SK-N-SH (cell line): ENCODE measurements at regions not wholly inside any gene's neighbourhood (a gene's known extent, or its start where the extent isn't known, plus 50 kb on each side); places are given as distances from the start of the nearest gene placed in this dataset.

Source experiments
- CTCF ChIA-PET: fragments of 300-600, 350-600 bp; formaldehyde crosslinking; extraction: SDS; loops from one replicate; lab custom pipeline; 2021; lab: Yijun Ruan, JAX
- POLR2A ChIA-PET: fragments of 350-600 bp; sonication (Branson Sonifier 250); formaldehyde crosslinking; extraction: SDS; loops from one replicate; lab custom pipeline; 2020; ENCODE audit warnings: antibody characterized with exemption, inconsistent platforms; lab: Yijun Ruan, JAX
- DNase-seq: peaks from one replicate; pipeline ENCODE4 v3.0.0; 2012
- H2AFZ ChIP-seq: fragments of 200-600 bp; sonication (generic); 2 replicates; pipeline ENCODE4 v1.8.1; 2016; ENCODE audit warnings: antibody characterized with exemption, mild to moderate bottlenecking, low read depth
- H3F3A ChIP-seq: fragments of 200-600 bp; sonication (generic); replicated peaks from 2 replicates; pipeline ENCODE3; 2016; ENCODE audit warnings: antibody characterized with exemption, mild to moderate bottlenecking; ENCODE audit not compliant: insufficient read depth
- H3K27ac ChIP-seq, 2 experiments: fragments of 200-500 bp in 1 of 2; fragments of 200-600 bp in 1 of 2; sonication (Bioruptor generic) in 1 of 2; sonication (generic), shearing (Covaris generic) in 1 of 2; 2 replicates each; pipeline versions ENCODE4 v1.5.1 to v1.6.1; 2014 to 2016; ENCODE audit warnings: low read depth in 2 of 2, inconsistent platforms in 1 of 2, low read length in 1 of 2, mild to moderate bottlenecking in 1 of 2, mixed read lengths in 1 of 2
- H3K27me3 ChIP-seq: fragments of 200-600 bp; sonication (generic), shearing (Covaris generic); 2 replicates; pipeline ENCODE4 v1.6.1; 2016; ENCODE audit warnings: mixed run types; ENCODE audit not compliant: insufficient read depth
- H3K36me3 ChIP-seq, 2 experiments: fragments of 200-500 bp in 1 of 2; fragments of 200-600 bp in 1 of 2; sonication (Bioruptor generic) in 1 of 2; sonication (generic) in 1 of 2; replicated peaks in 1 of 2; 2 replicates each; pipeline versions ENCODE3 to v1.5.1; 2014 to 2016; ENCODE audit warnings: low read length in 1 of 2, mild to moderate bottlenecking in 1 of 2; ENCODE audit not compliant: insufficient read depth in 2 of 2, control insufficient read depth in 1 of 2
- H3K4me1 ChIP-seq, 2 experiments: fragments of 200-500 bp in 1 of 2; fragments of 200-600 bp in 1 of 2; sonication (Bioruptor generic) in 1 of 2; sonication (generic), shearing (Covaris generic) in 1 of 2; 2 replicates each; pipeline versions ENCODE4 v1.5.1 to v1.6.1; 2014 to 2016; ENCODE audit warnings: low read depth in 1 of 2, low read length in 1 of 2, mixed run types in 1 of 2; ENCODE audit not compliant: insufficient read depth in 2 of 2, control insufficient read depth in 1 of 2
- H3K4me2 ChIP-seq: fragments of 200-600 bp; sonication (generic), shearing (Covaris generic); 2 replicates; pipeline ENCODE4 v1.6.1; 2017; ENCODE audit warnings: mixed run types
- H3K4me3 ChIP-seq, 2 experiments: fragments of 200-500 bp in 1 of 2; fragments of 200-600 bp in 1 of 2; sonication (Bioruptor generic) in 1 of 2; sonication (generic), shearing (Covaris generic) in 1 of 2; 2 replicates each; pipeline versions ENCODE4 v1.5.1 to v1.8.1; 2014 to 2016; ENCODE audit warnings: low read depth in 2 of 2, inconsistent platforms in 1 of 2, low read length in 1 of 2, mild to moderate bottlenecking in 1 of 2, mixed read lengths in 1 of 2, moderate library complexity in 1 of 2
- H3K79me2 ChIP-seq: fragments of 200-600 bp; sonication (generic); 2 replicates; pipeline ENCODE4 v1.8.1; 2017; ENCODE audit warnings: mild to moderate bottlenecking; ENCODE audit not compliant: insufficient read depth
- H3K9ac ChIP-seq: fragments of 200-600 bp; sonication (generic); 2 replicates; pipeline ENCODE4 v1.6.1; 2017; ENCODE audit warnings: mixed run types
- H3K9me2 ChIP-seq: fragments of 200-600 bp; sonication (generic); 2 replicates; pipeline ENCODE4 v1.6.1; 2017; ENCODE audit warnings: mixed run types
- H3K9me3 ChIP-seq: fragments of 200-600 bp; sonication (generic); 2 replicates; pipeline ENCODE4 v1.6.1; 2017; ENCODE audit warnings: mixed run types, mild to moderate bottlenecking, moderate library complexity
- H4K20me1 ChIP-seq: fragments of 200-600 bp; sonication (generic); 2 replicates; pipeline ENCODE4 v1.6.1; 2017; ENCODE audit warnings: mild to moderate bottlenecking, mixed run types; ENCODE audit not compliant: insufficient read depth
- CHD2 ChIP-seq: fragments of 150-350 bp; IDR thresholded peaks from 2 replicates; pipeline ENCODE4 v1.6.1; 2018; ENCODE audit warnings: low read length; ENCODE audit not compliant: partially characterized antibody
- EP300 ChIP-seq, 2 experiments: IDR thresholded peaks; 2 replicates each; pipeline versions ENCODE4 v1.4.0 to v1.6.1; 2012; ENCODE audit warnings: borderline replicate concordance in 1 of 2, low read depth in 1 of 2, low read length in 1 of 2
- EZH2phosphoT487 ChIP-seq: fragments of 200-600 bp; sonication (generic); IDR thresholded peaks from 2 replicates; pipeline ENCODE4 v1.6.1; 2017; ENCODE audit warnings: low read depth, mixed run types, mild to moderate bottlenecking, antibody characterized with exemption, moderate library complexity, borderline replicate concordance
- GATA2 ChIP-seq: sonication (generic); formaldehyde crosslinking; IDR thresholded peaks from 2 replicates; pipeline ENCODE4 v1.5.0; 2020; ENCODE audit warnings: mild to moderate bottlenecking, missing genetic modification reagents
- IRF3 ChIP-seq: fragments of 150-350 bp; IDR thresholded peaks from 2 replicates; pipeline ENCODE4 v1.6.1; 2016; ENCODE audit warnings: mild to moderate bottlenecking, low read depth, low read length
- JUND ChIP-seq: IDR thresholded peaks from 2 replicates; pipeline ENCODE4 v1.4.0; 2012
- MXI1 ChIP-seq: IDR thresholded peaks from 2 replicates; pipeline ENCODE4 v1.6.1; 2012; ENCODE audit warnings: mild to moderate bottlenecking, low read depth, low read length, improper control_type of control experiment
- NFIC ChIP-seq: IDR thresholded peaks from 2 replicates; pipeline ENCODE4 v1.4.0; 2012; ENCODE audit warnings: borderline replicate concordance
- POLR2AphosphoS5 ChIP-seq: IDR thresholded peaks from 2 replicates; pipeline ENCODE4 v1.6.1; 2012; ENCODE audit warnings: low read depth, low read length
- RAD21 ChIP-seq: IDR thresholded peaks from 2 replicates; pipeline ENCODE4 v1.6.1; 2012; ENCODE audit warnings: mild to moderate bottlenecking, low read length
- RCOR1 ChIP-seq: fragments of 150-350 bp; IDR thresholded peaks from 2 replicates; pipeline ENCODE4 v1.6.1; 2017; ENCODE audit warnings: antibody characterized with exemption, low read length
- RFX5 ChIP-seq: IDR thresholded peaks from 2 replicates; pipeline ENCODE4 v1.6.1; 2012; ENCODE audit warnings: mild to moderate bottlenecking, improper control_type of control experiment, low read length
- SIN3A ChIP-seq: IDR thresholded peaks from 2 replicates; pipeline ENCODE4 v1.6.1; 2012; ENCODE audit warnings: low read depth, mild to moderate bottlenecking, low read length, moderate library complexity, borderline replicate concordance
- SMC3 ChIP-seq: IDR thresholded peaks from 2 replicates; pipeline ENCODE4 v1.6.1; 2012; ENCODE audit warnings: low read depth, low read length, improper control_type of control experiment
- TCF12 ChIP-seq: IDR thresholded peaks from 2 replicates; pipeline ENCODE4 v1.4.0; 2012
- TEAD4 ChIP-seq: IDR thresholded peaks from 2 replicates; pipeline ENCODE4 v1.4.0; 2012; ENCODE audit warnings: mild to moderate bottlenecking, borderline replicate concordance; ENCODE audit not compliant: insufficient read depth
- YY1 ChIP-seq: IDR thresholded peaks from 2 replicates; pipeline ENCODE4 v1.4.0; 2012; ENCODE audit warnings: low read depth, mild to moderate bottlenecking
- ZBTB33 ChIP-seq: IDR thresholded peaks from 2 replicates; pipeline ENCODE4 v1.4.0; 2012; ENCODE audit warnings: low read depth, borderline replicate concordance
- WGBS: methylation state at CpG from one replicate; pipeline ENCODE4 v1.1.6; 2017; ENCODE audit warnings: low lambda C conversion rate; 5-methylcytosine and 5-hydroxymethylcytosine counted together
- TF ChIP-seq, protein P1 (sequence below): IDR thresholded peaks from 2 replicates; pipeline ENCODE4 v1.4.0; 2012; ENCODE audit warnings: low read depth, borderline replicate concordance

- 89% methylated on average over 12 of the region's 12 CpGs for WGBS
- Histone ChIP-seq H3K9me2 (no peaks in the 10 kb centered on the region), H3K9me3 (no peaks in the 10 kb centered on the region), H3K4me1 (no peaks in the 10 kb centered on the region), H3K4me3 (no peak overlapping the region), H3K36me3 (no peaks in the 10 kb centered on the region), H3K27ac (no peak overlapping the region), H3K4me2 (no peak overlapping the region), H4K20me1 (no peaks in the 10 kb centered on the region), H3K9ac (no peak overlapping the region), H2AFZ (no peak overlapping the region), H3K27me3 (no peaks in the 10 kb centered on the region), H3K79me2 (no peaks in the 10 kb centered on the region), H3F3A (no peaks in the 10 kb centered on the region)
- DNase-seq, result no peak
- TF ChIP-seq RFX5 (no peak), RCOR1 (no peak), CHD2 (no peak), IRF3 (no peak), SMC3 (no peak), EZH2phosphoT487 (no peak), EP300 (IDR thresholded peaks at IDR 0.05; ENCODE audit: borderline replicate concordance in 1 of 2, low read depth in 1 of 2, low read length in 1 of 2) (no peak), GATA2 (CRISPR knock-in tag) (no peak), ZBTB33 (no peak), TCF12 (no peak), JUND (no peak), RAD21 (no peak), MXI1 (no peak), TEAD4 (no peak), NFIC (no peak), POLR2AphosphoS5 (no peak), SIN3A (no peak), YY1 (no peak)
- TF ChIP-seq, protein P1, sequence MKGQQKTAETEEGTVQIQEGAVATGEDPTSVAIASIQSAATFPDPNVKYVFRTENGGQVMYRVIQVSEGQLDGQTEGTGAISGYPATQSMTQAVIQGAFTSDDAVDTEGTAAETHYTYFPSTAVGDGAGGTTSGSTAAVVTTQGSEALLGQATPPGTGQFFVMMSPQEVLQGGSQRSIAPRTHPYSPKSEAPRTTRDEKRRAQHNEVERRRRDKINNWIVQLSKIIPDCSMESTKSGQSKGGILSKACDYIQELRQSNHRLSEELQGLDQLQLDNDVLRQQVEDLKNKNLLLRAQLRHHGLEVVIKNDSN, result no peak
- CTCF ChIA-PET, result no interaction called here
- POLR2A ChIA-PET, result no interaction called here
Measured at GRCh38 chr13:34217343-34218025, 399.5 kb downstream of the RFC3 start.
